PC-9 (cell line): ENCODE measurements at regions not wholly inside any gene's neighbourhood (a gene's known extent, or its start where the extent isn't known, plus 50 kb on each side); places are given as distances from the start of the nearest gene placed in this dataset.

Source experiments
- BruUV-seq: library from RNA; stranded (reverse); fragments of 400-500 nt; replicated peaks from 2 replicates; lab custom pipeline; 2021; lab: Mats Ljungman, UMichigan
- CTCF ChIA-PET: fragments of 300-600 bp; sonication (Branson Sonifier 250); formaldehyde crosslinking; loops from one replicate; lab custom pipeline; 2022; ENCODE audit warnings: antibody characterized with exemption; lab: Charles Lee
- POLR2A ChIA-PET: fragments of 300-600 bp; sonication (Branson Sonifier 250); formaldehyde crosslinking; loops from one replicate; lab custom pipeline; 2022; ENCODE audit warnings: antibody characterized with exemption; ENCODE audit not compliant: unreplicated experiment; lab: Charles Lee
- DNase-seq, 2 experiments: peaks; one replicate each; pipeline versions ENCODE4 v3.0.0 to v3.0.0-alpha.2; 2015 to 2022; ENCODE audit warnings: mixed read lengths in 1 of 2
- H2AFZ ChIP-seq: fragments of 200-600 bp; sonication (generic); 2 replicates; pipeline ENCODE4 v1.8.1; 2017; ENCODE audit warnings: antibody characterized with exemption
- H3F3A ChIP-seq: fragments of 200-600 bp; sonication (generic); 2 replicates; pipeline ENCODE4 v1.8.1; 2017; ENCODE audit warnings: antibody characterized with exemption, mild to moderate bottlenecking, low read depth; ENCODE audit not compliant: insufficient read depth
- H3K27ac ChIP-seq: fragments of 200-600 bp; sonication (generic); 2 replicates; pipeline ENCODE4 v1.6.1; 2016; ENCODE audit warnings: mixed run types
- H3K27me3 ChIP-seq: fragments of 200-600 bp; sonication (generic); 2 replicates; pipeline ENCODE4 v1.6.1; 2016; ENCODE audit warnings: low read depth, mixed run types; ENCODE audit not compliant: insufficient read depth
- H3K36me3 ChIP-seq: fragments of 200-600 bp; sonication (generic); 2 replicates; pipeline ENCODE4 v1.6.1; 2016; ENCODE audit warnings: low read depth, mixed run types
- H3K4me1 ChIP-seq: fragments of 200-600 bp; sonication (generic); replicated peaks from 2 replicates; pipeline ENCODE4 v1.6.1; 2016; ENCODE audit warnings: mixed run types; ENCODE audit not compliant: insufficient read depth
- H3K4me2 ChIP-seq: fragments of 200-600 bp; sonication (generic); 2 replicates; pipeline ENCODE4 v1.6.1; 2017; ENCODE audit warnings: mixed run types
- H3K4me3 ChIP-seq: fragments of 200-600 bp; sonication (generic); 2 replicates; pipeline ENCODE4 v1.6.1; 2016; ENCODE audit warnings: mixed run types
- H3K79me2 ChIP-seq: fragments of 200-600 bp; sonication (generic); 2 replicates; pipeline ENCODE4 v1.6.1; 2017; ENCODE audit warnings: low read depth, mixed run types
- H3K9me2 ChIP-seq: fragments of 200-600 bp; sonication (generic); 2 replicates; pipeline ENCODE4 v1.8.1; 2017; ENCODE audit warnings: mild to moderate bottlenecking; ENCODE audit not compliant: insufficient read depth
- H3K9me3 ChIP-seq: fragments of 200-600 bp; sonication (generic); 2 replicates; pipeline ENCODE4 v1.8.1; 2016; ENCODE audit warnings: low read depth; ENCODE audit not compliant: insufficient read depth
- H4K20me1 ChIP-seq: fragments of 200-600 bp; sonication (generic); 2 replicates; pipeline ENCODE4 v1.8.1; 2017; ENCODE audit not compliant: insufficient read depth
- EZH2 ChIP-seq: fragments of 200-600 bp; sonication (generic); IDR thresholded peaks from 2 replicates; pipeline ENCODE4 v1.8.0; 2017; ENCODE audit warnings: antibody characterized with exemption, low read depth
- intact Hi-C: fragments of 100-400 bp; cut with micrococcal nuclease; formaldehyde crosslinking; loops from one replicate; pipeline ENCODE4 v1.10.0; 2022; ENCODE audit not compliant: unreplicated experiment
- TF ChIP-seq, protein P1 (sequence below): fragments of 200-600 bp; sonication (generic); conservative IDR thresholded peaks from 2 replicates; pipeline ENCODE4 v1.6.1; 2017; ENCODE audit warnings: mixed run types, antibody characterized with exemption, mild to moderate bottlenecking, moderate library complexity

GRCh38 chr6:6521961-6522482 lies 66.5 kb upstream of the LY86 start:
- Histone ChIP-seq H2AFZ (no peak overlapping the region), H3K4me2 (no peak overlapping the region), H3K79me2 (no peaks in the 10 kb centered on the region), H3F3A (no peaks in the 10 kb centered on the region), H4K20me1 (no peaks in the 10 kb centered on the region), H3K9me3 (no peaks in the 10 kb centered on the region), H3K9me2 (no peaks in the 10 kb centered on the region), H3K4me1 (no peaks in the 10 kb centered on the region), H3K36me3 (no peaks in the 10 kb centered on the region), H3K27me3 (peaks cover 55% of the 10 kb centered on the region), H3K4me3 (no peak overlapping the region), H3K27ac (no peak overlapping the region)
- TF ChIP-seq, protein P1, sequence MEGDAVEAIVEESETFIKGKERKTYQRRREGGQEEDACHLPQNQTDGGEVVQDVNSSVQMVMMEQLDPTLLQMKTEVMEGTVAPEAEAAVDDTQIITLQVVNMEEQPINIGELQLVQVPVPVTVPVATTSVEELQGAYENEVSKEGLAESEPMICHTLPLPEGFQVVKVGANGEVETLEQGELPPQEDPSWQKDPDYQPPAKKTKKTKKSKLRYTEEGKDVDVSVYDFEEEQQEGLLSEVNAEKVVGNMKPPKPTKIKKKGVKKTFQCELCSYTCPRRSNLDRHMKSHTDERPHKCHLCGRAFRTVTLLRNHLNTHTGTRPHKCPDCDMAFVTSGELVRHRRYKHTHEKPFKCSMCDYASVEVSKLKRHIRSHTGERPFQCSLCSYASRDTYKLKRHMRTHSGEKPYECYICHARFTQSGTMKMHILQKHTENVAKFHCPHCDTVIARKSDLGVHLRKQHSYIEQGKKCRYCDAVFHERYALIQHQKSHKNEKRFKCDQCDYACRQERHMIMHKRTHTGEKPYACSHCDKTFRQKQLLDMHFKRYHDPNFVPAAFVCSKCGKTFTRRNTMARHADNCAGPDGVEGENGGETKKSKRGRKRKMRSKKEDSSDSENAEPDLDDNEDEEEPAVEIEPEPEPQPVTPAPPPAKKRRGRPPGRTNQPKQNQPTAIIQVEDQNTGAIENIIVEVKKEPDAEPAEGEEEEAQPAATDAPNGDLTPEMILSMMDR = no peak
- TF ChIP-seq EZH2 = no peak
- BruUV-seq = no TSS peak
- POLR2A ChIA-PET = no interaction called here
- intact Hi-C loops = no loop called here
- CTCF ChIA-PET = interaction anchor here (0.6 kb wide), 1 partner anchor 1363 kb away, joined by 7 read pairs; no protein-coding TSS in a partner anchor
- DNase-seq = no peak

DNA sequence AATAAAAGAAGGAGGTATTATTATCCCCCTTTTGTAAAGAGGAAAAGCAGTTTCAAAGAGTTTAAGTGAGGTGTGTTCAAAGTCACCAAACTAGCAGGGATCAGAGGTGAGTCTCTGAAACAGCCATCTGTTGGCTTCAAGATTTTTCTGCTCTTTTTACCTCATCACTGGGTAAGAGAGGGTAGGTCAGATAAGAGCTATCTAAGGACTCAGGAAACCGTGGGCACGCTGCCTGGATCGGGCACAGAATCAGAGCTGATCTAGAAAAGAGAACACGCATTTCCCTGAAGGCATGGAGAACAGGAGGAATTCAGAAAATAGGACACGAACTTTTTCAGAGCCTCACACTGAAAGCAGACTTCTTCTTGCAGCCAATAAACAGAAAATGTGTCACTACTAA lies 65.8 kb upstream of the LY86 start:
- no peak overlapping the region for H3K27ac ChIP-seq
- intact Hi-C loops = no loop called here
- no peak overlapping the region for H3K4me3 ChIP-seq
- POLR2A ChIA-PET = no interaction called here
- no peaks in the 10 kb centered on the region for H3K4me1 ChIP-seq
- no peaks in the 10 kb centered on the region for H3K9me3 ChIP-seq
- H3K9me2 ChIP-seq = no peaks in the 10 kb centered on the region
- H3K79me2 ChIP-seq = no peaks in the 10 kb centered on the region
- DNase-seq = no peak
- TF ChIP-seq, protein P1 = no peak
- no peak for TF ChIP-seq EZH2
- H3F3A ChIP-seq = no peaks in the 10 kb centered on the region
- peaks cover 50% of the 10 kb centered on the region for H3K27me3 ChIP-seq
- no peaks in the 10 kb centered on the region for H3K36me3 ChIP-seq
- no TSS peak for BruUV-seq
- no peaks in the 10 kb centered on the region for H4K20me1 ChIP-seq
- CTCF ChIA-PET = no interaction called here
- H2AFZ ChIP-seq = no peak overlapping the region
- H3K4me2 ChIP-seq = no peak overlapping the region

- no peak for DNase-seq
- Histone ChIP-seq H3K4me2 (no peak overlapping the region), H4K20me1 (no peaks in the 10 kb centered on the region), H2AFZ (no peak overlapping the region), H3K27ac (no peak overlapping the region), H3K4me1 (no peaks in the 10 kb centered on the region), H3K4me3 (no peak overlapping the region), H3K79me2 (no peaks in the 10 kb centered on the region), H3K9me2 (no peaks in the 10 kb centered on the region), H3K27me3 (peaks cover 42% of the 10 kb centered on the region), H3K36me3 (no peaks in the 10 kb centered on the region), H3K9me3 (no peaks in the 10 kb centered on the region), H3F3A (no peaks in the 10 kb centered on the region)
- no TSS peak for BruUV-seq
- ChIA-PET POLR2A (no interaction called here), CTCF (no interaction called here)
- TF ChIP-seq, protein P1 = no peak
- intact Hi-C loops = no loop called here
Measured at GRCh38 chr6:6524951-6525350, 63.6 kb upstream of the LY86 start.
